SU-DHL-6 (cell line): ENCODE measurements at regions not wholly inside any gene's neighbourhood (a gene's known extent, or its start where the extent isn't known, plus 50 kb on each side); places are given as distances from the start of the nearest gene placed in this dataset.

Source experiments
- H2AFZ ChIP-seq: fragments of 200-600 bp; sonication (generic); 2 replicates; pipeline ENCODE4 v1.6.1; 2014; ENCODE audit warnings: low read depth, mild to moderate bottlenecking, moderate library complexity, mixed read lengths, antibody characterized with exemption, low read length; ENCODE audit not compliant: severe bottlenecking
- H3F3A ChIP-seq: fragments of 200-600 bp; shearing (Covaris generic); 2 replicates; pipeline ENCODE4 v1.6.0; 2016; ENCODE audit warnings: antibody characterized with exemption, mild to moderate bottlenecking; ENCODE audit not compliant: insufficient read depth
- H3K27ac ChIP-seq: fragments of 200-600 bp; sonication (generic); 2 replicates; pipeline ENCODE4 v1.5.1; 2016; ENCODE audit warnings: low read depth, mild to moderate bottlenecking, low read length, moderate library complexity, mixed read lengths
- H3K27me3 ChIP-seq: fragments of 200-600 bp; sonication (generic), shearing (Covaris generic); 2 replicates; pipeline ENCODE4 v1.6.0; 2014; ENCODE audit warnings: mild to moderate bottlenecking, low read length
- H3K36me3 ChIP-seq: fragments of 200-600 bp; sonication (generic); 2 replicates; pipeline ENCODE4 v1.6.1; 2014; ENCODE audit warnings: mild to moderate bottlenecking, low read length, mixed read lengths
- H3K4me2 ChIP-seq: fragments of 300-600, 200-600 bp; shearing (Covaris generic), sonication (generic); 2 replicates; pipeline ENCODE4 v1.6.0; 2014; ENCODE audit warnings: low read length, low read depth, mild to moderate bottlenecking; ENCODE audit not compliant: poor library complexity, severe bottlenecking
- H3K4me3 ChIP-seq: fragments of 200-600 bp; sonication (generic); 2 replicates; pipeline ENCODE4 v1.5.1; 2014; ENCODE audit warnings: antibody characterized with exemption, low read length, mild to moderate bottlenecking, mixed read lengths; ENCODE audit not compliant: insufficient read depth, poor library complexity, severe bottlenecking
- H3K79me2 ChIP-seq: fragments of 200-600 bp; sonication (generic); 2 replicates; pipeline ENCODE4 v1.6.1; 2014; ENCODE audit warnings: mild to moderate bottlenecking, low read length, moderate library complexity; ENCODE audit not compliant: insufficient read depth
- H3K9ac ChIP-seq: fragments of 200-600 bp; sonication (generic); 2 replicates; pipeline ENCODE4 v1.7.0; 2014; ENCODE audit warnings: mild to moderate bottlenecking, low read length
- H3K9me2 ChIP-seq: fragments of 200-600 bp; sonication (generic); replicated peaks from 2 replicates; pipeline ENCODE4 v1.6.1; 2014; ENCODE audit warnings: low read length; ENCODE audit not compliant: insufficient read depth
- H3K9me3 ChIP-seq: fragments of 200-600 bp; sonication (generic); 2 replicates; pipeline ENCODE4 v1.6.1; 2014; ENCODE audit warnings: low read length, mixed read lengths; ENCODE audit not compliant: insufficient read depth
- H4K20me1 ChIP-seq: fragments of 200-600 bp; sonication (generic); 2 replicates; pipeline ENCODE4 v1.6.1; 2014; ENCODE audit warnings: low read depth, mild to moderate bottlenecking, antibody characterized with exemption, low read length, moderate library complexity, mixed read lengths
- CTCF ChIP-seq: fragments of 200-600 bp; sonication (generic); IDR thresholded peaks from one replicate; pipeline ENCODE4 v1.5.1; 2017; ENCODE audit warnings: antibody characterized with exemption, mild to moderate bottlenecking, low read length, moderate library complexity; ENCODE audit not compliant: insufficient read depth, poor library complexity, severe bottlenecking
- EZH2phosphoT487 ChIP-seq: fragments of 200-600 bp; sonication (generic), shearing (Covaris generic); conservative IDR thresholded peaks from 2 replicates; pipeline ENCODE4 v1.6.1; 2018; ENCODE audit warnings: mild to moderate bottlenecking, antibody characterized with exemption, low read length, moderate library complexity, mixed read lengths

- Histone ChIP-seq H3K9me3 (no peaks in the 10 kb centered on the region), H3K27me3 (no peaks in the 10 kb centered on the region), H3K4me2 (no peak overlapping the region), H3K4me3 (no peak overlapping the region), H2AFZ (no peak overlapping the region), H4K20me1 (no peaks in the 10 kb centered on the region), H3K9me2 (no peaks in the 10 kb centered on the region), H3F3A (no peaks in the 10 kb centered on the region), H3K9ac (no peak overlapping the region), H3K79me2 (no peaks in the 10 kb centered on the region), H3K36me3 (no peaks in the 10 kb centered on the region), H3K27ac (no peak overlapping the region)
- TF ChIP-seq EZH2phosphoT487 (no peak), CTCF (no peak)
Observed at GRCh38 chr16:54631782-54632181, 298.9 kb upstream of the IRX5 start.

GRCh38 chr16:54630284-54630967 is 300.2 kb upstream of the IRX5 start:
- Histone ChIP-seq H3K27ac (no peak overlapping the region), H2AFZ (no peak overlapping the region)

GRCh38 chr16:54628796-54629625 is 301.7 kb upstream of the IRX5 start:
- Histone ChIP-seq H3K79me2 (no peaks in the 10 kb centered on the region), H3K4me3 (no peak overlapping the region), H3K4me2 (no peak overlapping the region), H3F3A (no peaks in the 10 kb centered on the region), H3K9ac (no peak overlapping the region), H3K9me2 (no peaks in the 10 kb centered on the region), H3K27me3 (no peaks in the 10 kb centered on the region), H4K20me1 (no peaks in the 10 kb centered on the region), H3K36me3 (no peaks in the 10 kb centered on the region), H3K27ac (no peak overlapping the region), H2AFZ (no peak overlapping the region), H3K9me3 (no peaks in the 10 kb centered on the region)
- TF ChIP-seq EZH2phosphoT487 (no peak), CTCF (no peak)

More at GRCh38 chr16:54630284-54630967, 300.2 kb upstream of the IRX5 start:
- no peaks in the 10 kb centered on the region for H3K9me3 ChIP-seq
- H3K9ac ChIP-seq, result no peak overlapping the region
- no peaks in the 10 kb centered on the region for H3K79me2 ChIP-seq
- H3K27me3 ChIP-seq, result no peaks in the 10 kb centered on the region
- no peaks in the 10 kb centered on the region for H3F3A ChIP-seq
- no peaks in the 10 kb centered on the region for H4K20me1 ChIP-seq
- H3K4me3 ChIP-seq, result no peak overlapping the region
- H3K9me2 ChIP-seq, result no peaks in the 10 kb centered on the region
- H3K36me3 ChIP-seq, result no peaks in the 10 kb centered on the region
- TF ChIP-seq EZH2phosphoT487 (no peak), CTCF (no peak)
- no peak overlapping the region for H3K4me2 ChIP-seq
